ENCODE measurements at regions not wholly inside any gene's neighbourhood (a gene's known extent, or its start where the extent isn't known, plus 50 kb on each side); places are given as distances from the start of the nearest gene placed in this dataset.

- TF ChIP-seq CTCF (optimal IDR thresholded peaks at IDR 0.05 in 1 of 3, IDR thresholded peaks at IDR 0.05 in 1 of 3, conservative IDR thresholded peaks at IDR 0.05 in 1 of 3; ENCODE audit: extremely low read depth in 1 of 3, insufficient read depth in 2 of 3, low read length in 3 of 3) (no peak), EZH2 (IDR thresholded peaks at IDR 0.05; ENCODE audit: low read length) (no peak)
Observed at GRCh38 chr2:18781541-18782280, 192.3 kb upstream of the NT5C1B start.

Measured in keratinocyte (primary cell).